ENCODE measurements at regions not wholly inside any gene's neighbourhood (a gene's known extent, or its start where the extent isn't known, plus 50 kb on each side); places are given as distances from the start of the nearest gene placed in this dataset.

DNA sequence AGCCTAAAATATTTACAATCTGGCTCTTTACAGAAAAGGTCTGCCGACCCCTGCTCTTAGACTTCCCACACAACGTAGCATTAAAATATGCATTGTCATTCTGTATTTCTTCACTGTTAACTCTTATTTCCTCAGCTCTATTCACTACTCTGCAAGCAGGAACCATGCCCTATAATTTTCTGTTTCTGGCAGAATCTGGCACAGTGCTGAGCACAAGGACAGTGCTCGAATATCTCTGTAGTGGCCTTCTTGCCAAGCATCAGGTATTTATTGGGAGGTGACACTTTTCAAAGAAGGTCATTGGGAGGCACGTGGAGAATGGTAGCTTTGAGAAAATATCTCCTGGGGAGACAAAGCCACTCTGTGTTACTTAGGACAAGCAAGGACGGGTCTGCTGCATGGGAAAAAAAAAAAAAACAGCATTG is 77.9 kb downstream of the PSMG1 start:
- FAIRE-seq = no peak

DNA sequence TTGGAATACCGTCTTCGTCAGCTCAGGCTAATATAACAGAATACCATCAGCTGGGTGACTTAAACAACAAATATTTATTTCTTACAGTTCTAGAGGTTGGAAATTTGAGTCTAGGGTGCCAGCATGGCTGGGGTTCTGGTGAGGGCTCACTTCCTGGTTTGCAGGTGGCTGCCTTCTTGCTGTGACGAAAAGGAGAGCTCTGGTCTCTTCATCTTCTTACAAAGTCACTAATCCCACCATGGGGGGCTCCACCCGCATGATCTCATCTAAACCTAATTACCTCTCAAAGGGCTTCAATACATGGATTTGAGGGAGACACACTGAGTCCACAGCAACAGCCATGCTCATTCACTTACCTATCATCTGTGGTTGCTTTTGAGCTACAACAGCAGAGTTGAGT is 78.3 kb downstream of the PSMG1 start:
- FAIRE-seq = no peak

DNA sequence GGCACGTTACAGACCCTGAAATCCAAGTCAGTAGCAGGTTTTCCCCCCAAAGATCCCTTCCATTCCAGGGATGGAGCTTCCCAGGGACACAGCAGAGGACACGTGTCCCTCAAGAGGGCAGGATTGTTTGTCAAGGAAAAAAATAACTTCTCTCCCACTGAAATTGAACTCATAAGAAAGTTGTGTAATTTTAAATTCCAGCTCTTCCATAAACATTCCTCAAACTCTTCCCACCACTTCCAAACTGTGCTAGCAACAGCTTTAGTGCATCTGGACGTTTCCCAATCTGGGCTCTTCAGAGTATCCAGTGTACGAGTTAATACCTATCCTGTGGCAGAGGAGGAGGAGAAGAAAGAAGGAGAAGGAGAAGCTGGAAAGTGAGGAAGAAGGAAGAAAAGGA is 79.6 kb downstream of the PSMG1 start:
- no peak for FAIRE-seq

DNA sequence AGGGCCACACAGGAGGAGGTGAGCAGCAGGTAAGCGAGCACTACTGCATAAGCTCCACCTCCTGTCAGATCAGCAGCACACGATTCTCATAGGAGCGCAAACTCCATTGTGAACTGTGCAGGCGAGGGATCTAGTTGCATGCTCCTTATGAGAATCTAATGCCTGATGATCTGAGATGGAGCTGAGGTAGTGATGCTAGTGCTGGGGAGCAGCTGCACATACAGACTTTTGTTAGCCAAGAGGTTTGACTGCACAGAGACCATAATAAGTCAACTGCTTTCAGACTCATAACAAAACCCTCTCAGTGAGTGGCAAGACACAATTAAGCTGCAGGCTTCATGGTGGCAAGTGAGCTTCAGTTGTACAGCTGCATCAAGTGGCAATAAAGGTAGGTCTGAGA is 83.4 kb downstream of the PSMG1 start:
- no peak for FAIRE-seq

DNA sequence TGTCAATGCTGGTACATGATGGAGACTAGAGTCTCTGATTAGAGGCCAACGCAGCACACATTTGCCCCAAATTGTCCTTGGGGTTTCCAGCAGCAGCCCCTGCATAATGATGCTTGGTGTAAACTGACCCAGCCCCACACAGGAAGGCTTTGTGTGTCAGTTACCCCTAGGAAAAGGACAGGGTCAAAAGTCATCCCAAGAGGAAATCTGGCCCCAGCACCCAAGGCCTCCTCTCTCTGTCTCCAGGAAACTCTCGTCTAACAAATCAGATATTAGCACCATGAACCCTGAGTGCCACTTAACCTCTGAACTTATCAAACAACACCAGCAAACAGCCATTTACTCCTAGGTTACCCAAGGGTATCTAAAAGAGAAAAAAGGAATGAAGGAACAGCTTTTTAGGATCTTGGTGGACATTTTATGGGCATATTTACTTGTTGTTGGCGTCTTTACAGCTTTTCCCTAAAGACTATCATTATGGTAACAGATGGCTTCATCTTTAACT is 84.5 kb downstream of the PSMG1 start:
- FAIRE-seq = no peak

DNA sequence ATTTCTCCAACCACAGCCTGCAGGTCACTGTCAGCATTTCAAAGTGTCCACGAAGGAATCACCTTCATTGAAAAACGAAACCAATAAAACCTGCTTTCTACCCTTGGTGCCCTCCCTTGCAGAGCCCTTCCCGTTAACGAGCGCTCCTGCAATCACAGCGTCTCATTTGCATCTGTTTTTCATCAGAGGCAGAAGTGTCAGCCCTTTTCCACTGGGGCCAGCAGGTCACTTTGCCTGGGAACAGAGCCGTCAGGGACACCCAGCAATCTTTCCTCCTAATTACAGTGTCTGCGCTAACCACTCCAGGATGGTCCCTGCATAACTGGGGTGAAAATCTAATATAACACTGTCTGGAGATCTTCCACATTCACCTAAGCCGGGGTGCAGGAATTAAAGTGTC is 85.3 kb downstream of the PSMG1 start:
- FAIRE-seq = no peak

DNA sequence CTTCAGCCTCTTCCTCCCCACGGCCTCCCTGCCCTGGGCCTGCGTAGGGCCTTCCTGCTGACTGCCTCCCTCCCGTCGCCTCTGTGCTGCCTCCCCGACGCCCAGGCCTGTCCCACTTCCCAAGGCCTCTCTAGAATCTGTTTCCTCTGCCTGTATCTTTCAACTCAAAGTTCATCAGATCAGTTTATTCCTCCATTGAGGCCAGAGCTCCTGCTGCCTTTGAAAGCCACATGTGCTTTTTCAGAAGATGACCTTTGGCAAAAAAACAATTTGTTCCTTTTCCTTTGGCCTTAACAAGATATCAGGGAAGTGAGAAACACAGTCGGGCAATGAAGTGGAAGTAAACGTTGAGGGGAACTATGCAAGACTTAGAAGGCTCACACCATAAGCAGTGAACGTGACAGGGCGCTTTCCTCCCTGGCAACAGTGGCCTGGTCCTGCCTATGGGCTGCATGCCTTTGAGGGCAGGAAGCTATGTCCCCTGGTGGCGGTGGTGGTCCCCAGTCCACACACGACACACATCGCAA is 85.9 kb downstream of the PSMG1 start:
- FAIRE-seq = no peak

DNA sequence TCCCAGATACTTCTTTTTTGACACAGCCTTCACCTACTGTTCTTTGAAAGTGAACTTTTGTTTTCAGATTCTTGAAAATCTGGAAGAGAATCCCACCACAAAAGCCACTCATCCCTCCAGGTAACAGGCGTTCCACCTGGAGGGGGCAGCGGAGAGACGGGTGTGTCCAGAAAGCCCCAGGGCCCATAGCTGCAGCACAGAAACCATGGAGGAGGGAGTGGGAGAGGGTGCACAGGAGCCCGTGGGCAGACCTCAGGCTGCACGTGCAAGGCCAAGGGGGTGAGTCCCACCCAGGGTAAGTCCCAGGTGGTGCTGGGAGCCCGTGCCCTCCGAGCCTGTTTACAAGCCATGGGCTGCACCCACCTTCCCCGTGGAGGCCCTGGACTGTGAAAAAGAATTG is 86.5 kb downstream of the PSMG1 start:
- FAIRE-seq = no peak

DNA sequence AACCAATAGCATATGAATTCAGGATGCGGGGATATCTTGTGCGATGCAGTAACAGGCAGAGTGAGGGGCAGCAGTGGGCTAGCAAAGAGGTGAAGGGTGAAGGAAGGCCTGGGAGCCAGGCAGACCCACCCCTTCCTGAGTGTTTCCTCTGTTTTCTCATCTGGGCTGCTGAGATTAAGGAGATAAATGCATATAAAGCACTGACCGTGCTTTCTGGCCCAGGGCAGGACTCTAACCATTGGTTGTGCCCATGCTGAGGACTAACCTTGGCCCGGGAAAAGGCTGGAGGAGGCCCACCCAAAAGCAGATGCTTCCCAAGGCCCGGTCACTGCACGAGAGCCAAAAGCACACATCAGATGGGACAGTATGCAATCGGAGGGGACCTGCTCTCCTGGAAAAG is 87.6 kb downstream of the PSMG1 start:
- FAIRE-seq = no peak

DNA sequence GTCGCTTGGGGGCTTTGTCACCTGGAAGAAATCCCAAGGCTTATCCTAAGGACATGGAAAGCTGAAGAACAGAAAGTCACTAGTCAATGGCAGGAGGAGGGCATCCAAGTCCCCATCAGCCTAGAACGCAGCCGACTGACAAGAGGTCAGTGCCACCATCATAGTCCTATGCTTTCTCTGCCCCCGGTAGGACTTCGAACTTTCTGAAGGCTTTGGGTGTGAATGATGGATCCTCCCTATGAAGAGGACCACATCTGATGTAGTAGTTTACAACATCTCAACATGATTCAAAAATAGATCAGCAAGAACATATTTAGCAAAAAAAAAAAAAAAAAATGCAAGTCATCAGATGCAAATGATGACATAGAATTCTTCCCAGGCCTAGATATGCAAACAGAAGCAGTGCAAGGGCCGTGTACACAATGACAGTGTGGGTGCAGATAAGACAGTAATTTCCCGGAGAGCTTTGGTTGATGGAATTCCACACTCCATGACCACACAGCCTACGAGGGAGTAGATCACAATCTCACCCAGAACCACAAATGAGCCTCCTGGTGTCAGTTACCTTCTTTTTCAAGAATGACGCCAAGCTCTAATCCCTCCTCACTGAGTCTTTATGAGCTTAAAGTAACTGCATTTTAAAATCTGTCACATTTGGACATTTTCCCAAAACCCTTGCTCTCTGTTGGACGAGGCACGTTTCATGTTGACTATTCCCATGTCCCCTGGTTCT is 88.2 kb downstream of the PSMG1 start:
- FAIRE-seq = no peak

DNA sequence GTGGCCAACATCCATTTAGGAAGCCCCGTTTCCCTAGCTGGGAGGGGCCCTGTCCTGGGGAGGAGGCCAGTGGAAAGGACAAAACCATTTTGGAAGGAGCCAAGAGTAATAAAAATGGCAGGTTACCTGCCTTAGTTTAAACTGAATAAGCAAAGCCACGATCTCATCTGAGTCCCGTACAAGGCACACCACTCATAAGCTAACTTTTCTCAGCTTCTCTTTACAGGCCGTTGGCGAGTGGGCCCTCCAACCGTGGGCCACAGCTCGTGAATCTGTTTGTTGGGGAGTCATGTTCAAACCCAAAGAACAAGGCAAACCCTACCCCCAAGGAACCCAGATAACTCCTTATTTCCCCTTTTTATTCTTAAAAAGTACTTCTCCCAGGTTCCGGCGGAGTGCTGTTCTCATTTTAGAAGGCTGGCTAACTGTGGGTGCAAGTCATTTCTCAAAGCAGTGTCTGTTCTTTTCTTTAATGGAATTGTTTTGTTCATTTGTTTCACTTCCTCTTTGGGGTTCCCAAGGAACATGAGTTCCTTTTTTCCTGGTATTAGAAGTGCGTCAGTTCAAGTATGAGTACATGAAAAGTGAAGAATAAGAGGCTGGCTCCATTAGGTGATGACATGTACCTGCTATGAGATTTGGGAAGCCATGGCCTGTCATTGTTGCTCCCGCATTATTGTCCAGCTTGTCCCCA is 89.0 kb downstream of the PSMG1 start:
- no peak for FAIRE-seq

DNA sequence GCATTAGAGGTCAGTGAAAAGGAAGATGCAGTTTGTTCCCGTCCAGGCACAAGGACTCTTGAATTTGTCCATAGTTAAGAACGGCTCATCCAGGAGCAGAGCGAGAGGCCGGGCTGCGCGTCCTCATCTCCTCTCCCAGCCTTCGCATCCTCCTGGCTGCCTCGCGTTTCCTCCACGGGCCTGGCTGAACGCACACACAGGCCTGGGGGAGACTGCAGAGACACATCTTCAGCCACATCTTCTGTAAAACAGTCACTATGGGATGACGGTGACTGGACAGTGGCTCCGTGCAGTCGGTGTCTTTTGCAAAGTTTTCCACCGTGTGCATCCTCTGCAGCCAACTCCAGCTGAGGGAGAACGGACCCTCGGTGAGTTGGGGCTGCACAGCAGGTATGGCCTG is 89.7 kb downstream of the PSMG1 start:
- FAIRE-seq = no peak

DNA sequence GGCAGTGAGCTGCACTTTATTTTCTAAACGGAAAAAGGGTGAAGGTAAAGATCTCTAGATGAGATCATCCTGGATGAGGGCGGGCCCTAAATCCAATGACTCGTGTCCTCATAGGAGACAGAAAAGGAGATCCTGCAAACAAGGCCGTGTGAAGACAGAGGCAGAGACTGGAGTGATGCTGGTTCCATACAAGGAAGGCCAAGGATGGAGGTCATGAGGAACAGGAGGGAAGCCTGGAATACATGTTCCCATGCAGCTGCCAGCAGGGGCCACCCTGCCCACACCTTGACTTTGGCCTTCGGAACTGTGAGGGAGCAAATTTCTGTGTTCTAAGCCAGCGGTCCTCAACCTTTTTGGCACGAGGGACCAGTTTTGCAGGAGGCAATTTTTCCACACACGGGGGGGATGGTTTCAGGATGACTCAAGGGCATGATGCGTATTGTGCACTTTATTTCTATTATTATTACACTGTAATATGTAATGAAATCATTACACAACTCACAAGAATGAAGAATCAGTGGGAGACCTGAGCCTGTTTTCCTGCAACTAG is 94.3 kb downstream of the PSMG1 start:
- FAIRE-seq = no peak

DNA sequence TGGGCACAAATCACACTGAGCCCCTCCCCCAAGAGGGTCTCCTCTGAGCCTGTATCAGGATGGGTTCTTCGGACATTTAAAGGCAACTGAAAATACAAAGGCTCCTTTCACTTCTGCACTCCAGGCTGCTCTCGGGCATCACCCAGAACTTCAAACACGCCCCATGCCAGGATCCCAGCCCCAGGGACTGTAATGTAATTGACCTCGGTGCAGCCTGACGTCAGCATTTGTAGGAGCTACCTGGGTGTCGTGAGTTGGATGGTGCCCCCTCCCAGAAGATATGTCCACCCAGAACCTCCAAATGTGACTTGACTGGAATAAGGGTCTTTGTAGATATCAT is 95.2 kb downstream of the PSMG1 start:
- FAIRE-seq = no peak

DNA sequence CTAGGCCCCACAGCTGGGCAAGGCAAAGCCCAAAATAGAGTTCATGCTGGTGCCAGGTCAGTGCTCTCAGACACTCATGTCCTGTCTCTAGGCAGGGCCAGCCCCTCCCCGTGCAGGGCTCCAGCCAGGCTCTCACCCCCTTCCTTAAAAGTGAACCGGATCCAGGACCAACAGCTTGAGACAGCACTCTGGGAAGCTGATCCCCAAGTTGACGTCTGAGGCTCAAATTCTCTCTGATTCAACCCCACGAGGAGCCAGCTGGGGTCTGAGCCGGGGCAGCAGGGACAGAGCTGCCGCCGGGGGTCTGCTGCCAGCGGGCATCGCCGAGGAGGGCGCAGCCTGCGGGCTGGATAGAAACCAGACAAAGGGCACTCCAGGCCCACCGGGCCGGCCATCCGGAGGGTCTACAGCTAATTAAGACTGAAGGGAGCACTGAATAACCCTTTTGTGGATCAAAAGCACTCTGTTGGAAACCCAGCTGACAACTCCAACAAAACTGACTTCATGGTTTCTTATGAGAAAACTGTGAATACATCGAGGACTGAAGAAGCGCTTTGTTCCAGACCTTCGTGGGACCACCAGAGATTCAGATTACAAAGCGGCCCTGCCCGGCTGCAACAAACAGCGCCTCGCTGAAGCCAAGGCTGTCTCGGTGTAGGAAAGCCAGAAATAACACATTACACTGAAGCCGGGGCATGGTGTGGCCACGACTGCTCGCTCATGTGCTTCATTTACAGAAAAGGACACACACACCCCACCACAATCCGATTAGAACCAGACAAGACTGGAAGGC is 95.8 kb downstream of the PSMG1 start:
- no peak for FAIRE-seq

DNA sequence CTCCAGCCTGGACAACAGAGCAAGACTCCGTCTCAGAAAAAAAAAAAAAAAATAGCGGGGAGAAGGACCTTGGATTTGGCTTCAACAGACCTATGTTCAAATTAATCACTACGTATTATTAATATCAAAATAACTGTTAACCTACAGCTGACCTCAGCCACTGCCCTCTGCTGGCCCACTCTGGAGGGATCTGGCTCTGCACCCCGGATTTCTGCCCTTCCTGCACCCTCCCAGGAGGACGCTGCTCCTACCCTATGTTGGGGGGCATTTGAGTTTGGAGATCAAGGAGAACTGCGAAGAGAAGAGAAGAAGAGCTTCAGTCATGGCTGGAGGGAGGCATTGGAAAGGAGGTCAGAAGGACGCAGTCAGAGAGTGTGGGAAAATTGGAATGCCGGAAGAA is 96.7 kb downstream of the PSMG1 start:
- FAIRE-seq = no peak

DNA sequence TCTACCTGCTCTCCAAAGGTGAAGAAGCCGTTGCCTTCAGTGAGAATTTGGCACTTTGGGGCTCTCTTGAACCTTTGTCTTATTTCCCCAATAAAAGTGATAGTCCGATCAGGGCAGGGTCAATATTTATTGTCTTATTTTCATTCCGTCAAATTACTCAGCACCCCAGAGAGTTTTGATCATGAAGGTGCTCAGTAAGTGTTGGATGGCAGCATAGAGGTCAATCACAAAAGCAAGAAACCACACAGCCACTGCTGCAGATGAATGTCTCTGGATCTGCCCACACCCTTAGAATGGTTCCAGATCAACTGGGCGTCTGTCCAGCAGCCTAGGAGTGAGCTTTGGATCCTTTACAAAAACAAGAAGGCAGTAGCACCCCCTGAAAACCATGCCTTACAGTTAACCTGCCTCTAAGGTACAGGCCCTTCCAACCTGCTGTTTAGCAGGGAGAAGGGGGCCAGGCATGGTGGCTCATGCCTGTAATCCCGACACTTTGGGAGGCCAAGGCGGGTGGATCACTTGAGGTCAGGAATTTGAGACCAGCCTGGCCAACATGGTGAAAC is 97.3 kb downstream of the PSMG1 start:
- FAIRE-seq = no peak

DNA sequence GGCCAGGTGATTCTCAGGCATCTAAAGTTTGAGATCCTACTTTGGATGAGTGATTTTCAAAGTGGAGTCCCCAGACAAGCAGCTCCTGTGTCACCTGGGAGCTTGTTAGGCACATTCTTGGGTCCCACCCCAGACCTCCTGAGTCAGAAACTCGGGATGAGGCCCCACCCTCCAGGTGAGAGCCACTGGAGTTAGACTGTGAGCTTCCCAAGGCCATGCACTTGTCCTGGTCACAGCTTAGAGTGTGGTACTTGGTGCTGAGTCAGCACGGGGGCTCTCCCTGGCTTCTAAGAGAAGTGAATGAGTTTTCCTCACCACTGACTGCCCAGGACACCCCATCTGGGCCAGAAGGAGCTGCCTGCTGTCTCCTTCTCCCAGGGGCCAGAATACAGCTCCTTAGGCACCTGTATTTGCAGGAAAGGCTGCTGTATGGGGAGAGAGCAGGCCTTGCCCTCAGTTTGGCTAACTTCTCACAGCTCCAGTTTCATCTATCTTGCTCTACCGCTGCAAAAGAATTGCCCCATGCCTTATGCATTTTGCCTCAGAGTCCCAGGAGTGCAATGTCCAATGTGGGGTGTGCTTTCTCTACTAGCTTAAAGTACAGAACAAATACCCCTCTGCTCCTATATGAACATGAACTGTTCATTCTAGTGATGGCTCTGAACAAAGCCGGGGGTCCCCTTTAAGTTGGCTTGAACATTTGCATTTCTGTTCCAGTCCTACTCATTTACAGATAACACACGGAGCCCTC is 98.1 kb downstream of the PSMG1 start:
- FAIRE-seq = no peak

DNA sequence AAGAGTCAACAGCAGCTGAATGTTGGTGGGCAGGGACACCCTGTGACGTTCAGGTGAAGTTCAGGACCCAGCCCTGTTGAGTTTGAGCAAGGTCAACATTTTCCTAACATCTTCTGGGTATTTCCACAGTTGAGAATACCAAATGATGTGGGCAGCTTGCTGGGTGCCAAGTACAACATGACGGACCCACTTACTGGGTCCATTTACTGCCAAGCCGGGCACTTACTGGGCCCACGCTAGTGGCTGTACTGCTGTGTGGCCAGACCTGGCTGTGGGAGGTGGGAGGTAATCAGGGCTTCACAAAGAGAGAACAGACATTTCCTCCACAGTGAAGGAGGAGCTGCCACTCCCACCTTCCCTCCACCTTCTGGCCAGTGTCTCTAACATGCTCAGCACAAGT is 99.2 kb downstream of the PSMG1 start:
- no peak for FAIRE-seq

DNA sequence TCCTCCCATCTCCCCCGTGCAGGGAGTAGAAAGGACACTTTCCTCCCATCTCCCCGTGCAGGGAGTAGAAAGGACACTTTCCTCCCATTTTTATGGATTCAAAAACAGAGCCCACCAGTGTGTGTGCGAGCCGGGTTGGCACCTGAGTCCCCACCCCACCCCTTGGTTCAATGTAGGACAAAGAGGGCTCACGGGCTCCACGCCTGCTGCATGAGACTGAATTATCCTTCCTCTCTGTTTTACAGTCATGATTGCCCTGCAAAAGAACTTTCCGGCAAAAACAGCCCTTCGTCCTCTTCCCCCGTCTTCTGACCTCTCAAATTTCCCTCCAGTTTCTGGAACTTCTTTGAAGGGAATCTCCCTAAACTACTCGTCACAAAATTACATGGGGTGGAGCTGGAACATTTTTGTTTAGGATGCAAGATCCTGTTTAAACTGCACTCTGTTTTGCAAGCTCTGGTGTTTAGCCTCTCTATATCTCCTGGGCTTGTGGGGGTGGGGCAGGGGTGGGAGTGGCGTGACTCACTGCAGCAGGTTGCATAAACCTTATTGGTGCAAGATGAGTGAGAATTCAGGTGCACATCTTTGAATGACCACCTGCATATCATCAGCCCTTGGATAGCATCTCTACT is 99.8 kb downstream of the PSMG1 start:
- no peak for FAIRE-seq

DNA sequence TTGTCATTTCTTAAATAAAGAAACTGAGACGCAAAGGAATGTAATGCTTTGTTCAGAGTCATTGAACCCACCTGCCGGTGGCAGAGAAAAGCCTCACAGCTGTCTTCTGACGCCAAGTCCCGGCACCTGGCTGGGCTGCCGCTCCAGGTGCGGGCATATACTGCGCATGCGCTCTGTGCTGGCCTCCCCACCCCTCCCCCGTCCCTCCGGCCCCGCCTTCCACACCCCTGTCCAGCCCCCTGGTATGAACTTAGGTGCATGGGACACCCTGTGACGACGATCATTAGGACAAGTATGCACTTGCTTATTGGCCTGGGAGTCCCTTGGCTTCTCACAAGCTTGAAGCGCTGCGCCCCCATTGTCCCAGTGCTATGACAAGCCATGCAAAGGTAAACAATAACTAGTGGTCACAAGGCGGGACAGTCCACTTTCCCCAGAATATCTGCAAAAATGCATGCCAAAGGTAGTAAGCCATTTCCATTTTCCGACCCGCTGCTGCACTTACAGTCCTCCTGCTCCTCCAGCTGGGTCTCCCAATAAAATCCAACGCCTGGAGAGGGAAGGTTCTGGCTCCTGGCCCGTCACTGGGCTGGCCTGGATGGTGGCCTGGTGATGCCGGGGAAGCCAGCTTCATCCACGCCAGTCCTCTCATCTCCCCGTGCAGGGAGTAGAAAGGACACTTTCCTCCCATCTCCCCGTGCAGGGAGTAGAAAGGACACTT is 100.4 kb downstream of the PSMG1 start:
- no peak for FAIRE-seq

Data from A204.1 (cell line).